ENCODE measurements at regions not wholly inside any gene's neighbourhood (a gene's known extent, or its start where the extent isn't known, plus 50 kb on each side); places are given as distances from the start of the nearest gene placed in this dataset.

- Histone ChIP-seq H3K4me3 (ENCODE audit: low read depth, low read length) (no peak overlapping the region), H3K9me3 (ENCODE audit: control insufficient read depth, insufficient read depth, low read length) (no peaks in the 10 kb centered on the region), H3K36me3 (ENCODE audit: control insufficient read depth, insufficient read depth, low read length) (no peaks in the 10 kb centered on the region), H3K4me1 (ENCODE audit: control insufficient read depth, insufficient read depth, low read length) (no peaks in the 10 kb centered on the region), H3K27ac (ENCODE audit: low read depth, low read length) (no peak overlapping the region), H3K27me3 (ENCODE audit: control insufficient read depth, insufficient read depth, low read length) (no peaks in the 10 kb centered on the region)
- WGBS (ENCODE audit: insufficient coverage): 72% methylated on average over 7 of the region's 16 CpGs
- no peak for DNase-seq (ENCODE audit: low read depth in 4 of 6, low spot score in 6 of 6)
Measured at GRCh38 chr19:32165750-32166149, 179.7 kb upstream of the ZNF507 start.

GRCh38 chr19:32166238-32166637, 179.2 kb upstream of the ZNF507 start:
- Histone ChIP-seq H3K4me3 (ENCODE audit: low read depth, low read length) (no peak overlapping the region), H3K4me1 (ENCODE audit: control insufficient read depth, insufficient read depth, low read length) (no peaks in the 10 kb centered on the region), H3K36me3 (ENCODE audit: control insufficient read depth, insufficient read depth, low read length) (no peaks in the 10 kb centered on the region), H3K9me3 (ENCODE audit: control insufficient read depth, insufficient read depth, low read length) (no peaks in the 10 kb centered on the region), H3K27ac (ENCODE audit: low read depth, low read length) (no peak overlapping the region), H3K27me3 (ENCODE audit: control insufficient read depth, insufficient read depth, low read length) (no peaks in the 10 kb centered on the region)
- DNase-seq (ENCODE audit: low read depth in 4 of 6, low spot score in 6 of 6): peak in 2 of 6 donors; percentile 36 to 44
- WGBS (ENCODE audit: insufficient coverage): 67% methylated on average over 6 of the region's 9 CpGs

GRCh38 chr19:32168111-32168510, 177.3 kb upstream of the ZNF507 start:
- no CpG with 5 or more reads among the region's 4 CpGs for WGBS (ENCODE audit: insufficient coverage)
- Histone ChIP-seq H3K4me1 (ENCODE audit: control insufficient read depth, insufficient read depth, low read length) (no peaks in the 10 kb centered on the region), H3K9me3 (ENCODE audit: control insufficient read depth, insufficient read depth, low read length) (no peaks in the 10 kb centered on the region), H3K27ac (ENCODE audit: low read depth, low read length) (no peak overlapping the region), H3K36me3 (ENCODE audit: control insufficient read depth, insufficient read depth, low read length) (no peaks in the 10 kb centered on the region), H3K4me3 (ENCODE audit: low read depth, low read length) (no peak overlapping the region), H3K27me3 (ENCODE audit: control insufficient read depth, insufficient read depth, low read length) (no peaks in the 10 kb centered on the region)
- DNase-seq (ENCODE audit: low read depth in 4 of 6, low spot score in 6 of 6): no peak

GRCh38 chr19:32168606-32169005, 176.8 kb upstream of the ZNF507 start:
- no peak for DNase-seq (ENCODE audit: low read depth in 4 of 6, low spot score in 6 of 6)
- WGBS (ENCODE audit: insufficient coverage): 89% methylated on average over 4 of the region's 5 CpGs
- H3K27ac ChIP-seq (ENCODE audit: low read depth, low read length): no peak overlapping the region

GRCh38 chr19:32171719-32172151, 173.7 kb upstream of the ZNF507 start:
- peak in 2 of 6 donors; percentile 66 to 75 for DNase-seq (ENCODE audit: low read depth in 4 of 6, low spot score in 6 of 6)
- WGBS (ENCODE audit: insufficient coverage): 23% methylated on average over 4 of the region's 12 CpGs
- no peaks in the 10 kb centered on the region for H3K4me1 ChIP-seq (ENCODE audit: control insufficient read depth, insufficient read depth, low read length)
- no peaks in the 10 kb centered on the region for H3K9me3 ChIP-seq (ENCODE audit: control insufficient read depth, insufficient read depth, low read length)
- no peaks in the 10 kb centered on the region for H3K27me3 ChIP-seq (ENCODE audit: control insufficient read depth, insufficient read depth, low read length)
- H3K27ac ChIP-seq (ENCODE audit: low read depth, low read length): no peak overlapping the region
- H3K4me3 ChIP-seq (ENCODE audit: low read depth, low read length): no peak overlapping the region
- H3K36me3 ChIP-seq (ENCODE audit: control insufficient read depth, insufficient read depth, low read length): no peaks in the 10 kb centered on the region

More at GRCh38 chr19:32168606-32169005, 176.8 kb upstream of the ZNF507 start:
- no peak overlapping the region for H3K4me3 ChIP-seq (ENCODE audit: low read depth, low read length)
- H3K9me3 ChIP-seq (ENCODE audit: control insufficient read depth, insufficient read depth, low read length): no peaks in the 10 kb centered on the region
- no peaks in the 10 kb centered on the region for H3K36me3 ChIP-seq (ENCODE audit: control insufficient read depth, insufficient read depth, low read length)
- no peaks in the 10 kb centered on the region for H3K4me1 ChIP-seq (ENCODE audit: control insufficient read depth, insufficient read depth, low read length)
- no peaks in the 10 kb centered on the region for H3K27me3 ChIP-seq (ENCODE audit: control insufficient read depth, insufficient read depth, low read length)

GRCh38 chr19:32172566-32173160, 172.7 kb upstream of the ZNF507 start:
- H3K9me3 ChIP-seq (ENCODE audit: control insufficient read depth, insufficient read depth, low read length): no peaks in the 10 kb centered on the region
- H3K4me3 ChIP-seq (ENCODE audit: low read depth, low read length): no peak overlapping the region
- H3K4me1 ChIP-seq (ENCODE audit: control insufficient read depth, insufficient read depth, low read length): no peaks in the 10 kb centered on the region
- H3K27ac ChIP-seq (ENCODE audit: low read depth, low read length): no peak overlapping the region
- H3K36me3 ChIP-seq (ENCODE audit: control insufficient read depth, insufficient read depth, low read length): no peaks in the 10 kb centered on the region
- H3K27me3 ChIP-seq (ENCODE audit: control insufficient read depth, insufficient read depth, low read length): no peaks in the 10 kb centered on the region
- peak in 2 of 6 donors; percentile 64 to 66 for DNase-seq (ENCODE audit: low read depth in 4 of 6, low spot score in 6 of 6)
- WGBS (ENCODE audit: insufficient coverage): 52% methylated on average over 5 of the region's 5 CpGs

- H3K36me3 ChIP-seq (ENCODE audit: control insufficient read depth, insufficient read depth, low read length): no peaks in the 10 kb centered on the region
- no peak overlapping the region for H3K27ac ChIP-seq (ENCODE audit: low read depth, low read length)
- DNase-seq (ENCODE audit: low read depth in 4 of 6, low spot score in 6 of 6): no peak
- 81% methylated on average over 2 of the region's 3 CpGs for WGBS (ENCODE audit: insufficient coverage)
- no peaks in the 10 kb centered on the region for H3K27me3 ChIP-seq (ENCODE audit: control insufficient read depth, insufficient read depth, low read length)
- H3K4me3 ChIP-seq (ENCODE audit: low read depth, low read length): no peak overlapping the region
- no peaks in the 10 kb centered on the region for H3K4me1 ChIP-seq (ENCODE audit: control insufficient read depth, insufficient read depth, low read length)
- no peaks in the 10 kb centered on the region for H3K9me3 ChIP-seq (ENCODE audit: control insufficient read depth, insufficient read depth, low read length)
Measured at GRCh38 chr19:32173836-32174235, 171.6 kb upstream of the ZNF507 start.

- no peak for DNase-seq (ENCODE audit: low read depth in 4 of 6, low spot score in 6 of 6)
- Histone ChIP-seq H3K27me3 (ENCODE audit: control insufficient read depth, insufficient read depth, low read length) (no peaks in the 10 kb centered on the region), H3K4me3 (ENCODE audit: low read depth, low read length) (no peak overlapping the region), H3K27ac (ENCODE audit: low read depth, low read length) (no peak overlapping the region), H3K36me3 (ENCODE audit: control insufficient read depth, insufficient read depth, low read length) (no peaks in the 10 kb centered on the region), H3K9me3 (ENCODE audit: control insufficient read depth, insufficient read depth, low read length) (no peaks in the 10 kb centered on the region), H3K4me1 (ENCODE audit: control insufficient read depth, insufficient read depth, low read length) (no peaks in the 10 kb centered on the region)
- 88% methylated on average over 8 of the region's 10 CpGs for WGBS (ENCODE audit: insufficient coverage)
Measured at GRCh38 chr19:32174386-32175113, 170.9 kb upstream of the ZNF507 start.

- no peaks in the 10 kb centered on the region for H3K9me3 ChIP-seq (ENCODE audit: control insufficient read depth, insufficient read depth, low read length)
- DNase-seq (ENCODE audit: low read depth in 4 of 6, low spot score in 6 of 6): no peak
- H3K4me3 ChIP-seq (ENCODE audit: low read depth, low read length): no peak overlapping the region
- H3K27me3 ChIP-seq (ENCODE audit: control insufficient read depth, insufficient read depth, low read length): no peaks in the 10 kb centered on the region
- H3K36me3 ChIP-seq (ENCODE audit: control insufficient read depth, insufficient read depth, low read length): no peaks in the 10 kb centered on the region
- 88% methylated on average over 4 of the region's 5 CpGs for WGBS (ENCODE audit: insufficient coverage)
- H3K27ac ChIP-seq (ENCODE audit: low read depth, low read length): no peak overlapping the region
- peaks cover 3% of the 10 kb centered on the region for H3K4me1 ChIP-seq (ENCODE audit: control insufficient read depth, insufficient read depth, low read length)
Measured at GRCh38 chr19:32176591-32176990, 168.8 kb upstream of the ZNF507 start.

- Histone ChIP-seq H3K4me3 (ENCODE audit: low read depth, low read length) (no peak overlapping the region), H3K4me1 (ENCODE audit: control insufficient read depth, insufficient read depth, low read length) (peaks cover 5% of the 10 kb centered on the region), H3K9me3 (ENCODE audit: control insufficient read depth, insufficient read depth, low read length) (no peaks in the 10 kb centered on the region), H3K27ac (ENCODE audit: low read depth, low read length) (no peak overlapping the region), H3K36me3 (ENCODE audit: control insufficient read depth, insufficient read depth, low read length) (no peaks in the 10 kb centered on the region), H3K27me3 (ENCODE audit: control insufficient read depth, insufficient read depth, low read length) (no peaks in the 10 kb centered on the region)
- DNase-seq (ENCODE audit: low read depth in 4 of 6, low spot score in 6 of 6): no peak
Measured at GRCh38 chr19:32177686-32178085, 167.7 kb upstream of the ZNF507 start.

All from spinal cord (tissue), 9 donors.